IMR-90 (cell line): ENCODE measurements at regions not wholly inside any gene's neighbourhood (a gene's known extent, or its start where the extent isn't known, plus 50 kb on each side); places are given as distances from the start of the nearest gene placed in this dataset.

Experiments used
- CEBPB ChIP-seq: IDR thresholded peaks from 2 replicates; pipeline ENCODE4 v1.6.1; 2012; ENCODE audit warnings: low read depth, low read length, improper control_type of control experiment
- POLR2A ChIP-seq: IDR thresholded peaks from 2 replicates; pipeline ENCODE4 v1.6.1; 2012; ENCODE audit warnings: mild to moderate bottlenecking, low read depth, low read length
- RCOR1 ChIP-seq: IDR thresholded peaks from 2 replicates; pipeline ENCODE4 v1.6.1; 2012; ENCODE audit warnings: mild to moderate bottlenecking, low read length, improper control_type of control experiment; ENCODE audit not compliant: insufficient replicate concordance
- TF ChIP-seq, protein P1 (sequence below): conservative IDR thresholded peaks from 2 replicates; pipeline ENCODE4 v1.5.1; 2012; ENCODE audit warnings: mild to moderate bottlenecking, low read depth, low read length, improper control_type of control experiment

DNA sequence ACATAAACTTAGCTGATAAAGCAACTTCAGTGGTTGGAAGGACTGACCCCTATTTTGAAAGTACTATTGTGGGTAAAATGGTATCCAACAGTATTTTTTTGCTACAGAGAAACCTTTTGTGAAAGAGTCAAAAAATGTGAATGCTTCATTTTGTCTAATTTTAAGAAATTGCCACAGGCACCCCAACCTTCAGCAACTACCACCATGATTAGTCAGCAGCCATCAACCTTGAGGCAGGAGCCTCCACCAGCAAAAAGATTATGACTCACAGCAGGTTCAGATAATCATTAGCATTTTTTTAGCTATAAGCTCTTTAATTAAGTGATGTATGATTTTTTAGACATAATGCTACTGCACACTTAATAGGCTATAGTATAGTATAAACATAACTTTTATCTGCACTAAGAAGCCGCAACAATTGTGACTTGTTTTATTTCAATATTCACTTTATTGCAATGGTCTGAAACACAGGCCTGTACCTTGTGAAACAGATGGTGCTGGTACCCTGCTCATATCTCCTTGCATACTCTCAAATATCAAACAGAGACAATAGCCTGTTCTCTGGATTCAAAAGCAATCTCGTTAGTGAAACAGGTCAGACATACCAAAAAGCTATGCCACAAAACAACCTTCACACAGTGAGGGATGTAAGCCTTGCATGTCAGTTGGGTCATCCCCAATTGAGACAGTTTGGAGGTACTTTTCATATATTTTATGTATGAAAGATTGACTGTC is 261.2 kb upstream of the FAM174A start:
- TF ChIP-seq POLR2A (no peak), RCOR1 (no peak), CEBPB (no peak)
- TF ChIP-seq, protein P1, sequence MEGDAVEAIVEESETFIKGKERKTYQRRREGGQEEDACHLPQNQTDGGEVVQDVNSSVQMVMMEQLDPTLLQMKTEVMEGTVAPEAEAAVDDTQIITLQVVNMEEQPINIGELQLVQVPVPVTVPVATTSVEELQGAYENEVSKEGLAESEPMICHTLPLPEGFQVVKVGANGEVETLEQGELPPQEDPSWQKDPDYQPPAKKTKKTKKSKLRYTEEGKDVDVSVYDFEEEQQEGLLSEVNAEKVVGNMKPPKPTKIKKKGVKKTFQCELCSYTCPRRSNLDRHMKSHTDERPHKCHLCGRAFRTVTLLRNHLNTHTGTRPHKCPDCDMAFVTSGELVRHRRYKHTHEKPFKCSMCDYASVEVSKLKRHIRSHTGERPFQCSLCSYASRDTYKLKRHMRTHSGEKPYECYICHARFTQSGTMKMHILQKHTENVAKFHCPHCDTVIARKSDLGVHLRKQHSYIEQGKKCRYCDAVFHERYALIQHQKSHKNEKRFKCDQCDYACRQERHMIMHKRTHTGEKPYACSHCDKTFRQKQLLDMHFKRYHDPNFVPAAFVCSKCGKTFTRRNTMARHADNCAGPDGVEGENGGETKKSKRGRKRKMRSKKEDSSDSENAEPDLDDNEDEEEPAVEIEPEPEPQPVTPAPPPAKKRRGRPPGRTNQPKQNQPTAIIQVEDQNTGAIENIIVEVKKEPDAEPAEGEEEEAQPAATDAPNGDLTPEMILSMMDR: no peak
